HG02973 (cell line): ENCODE measurements at regions not wholly inside any gene's neighbourhood (a gene's known extent, or its start where the extent isn't known, plus 50 kb on each side); places are given as distances from the start of the nearest gene placed in this dataset.

Experiments used
- ATAC-seq: cut with Tn5 transposase; IDR thresholded peaks from one replicate; pipeline ENCODE4 v1.9.1; 2021; ENCODE audit warnings: moderate library complexity; ENCODE audit not compliant: unreplicated experiment

GRCh38 chr2:9106338-9107167 lies 100.1 kb upstream of the ASAP2 start:
- ATAC-seq = no peak

- ATAC-seq = no peak
Measured at GRCh38 chr2:9105601-9106337, 100.8 kb upstream of the ASAP2 start.

GRCh38 chr2:9103663-9104277 lies 100.3 kb upstream of the MBOAT2 start:
- ATAC-seq = no peak

GRCh38 chr2:9102861-9103662 lies 99.6 kb upstream of the MBOAT2 start:
- no peak for ATAC-seq

- ATAC-seq = no peak
Measured at GRCh38 chr2:9101763-9102425, 98.4 kb upstream of the MBOAT2 start.

GRCh38 chr2:9100080-9100876 lies 96.8 kb upstream of the MBOAT2 start:
- no peak for ATAC-seq

- ATAC-seq = peak; percentile 68
Measured at GRCh38 chr2:9099341-9099751, 95.9 kb upstream of the MBOAT2 start.

GRCh38 chr2:9097892-9098291 lies 94.4 kb upstream of the MBOAT2 start:
- ATAC-seq = no peak

- ATAC-seq = no peak
Measured at GRCh38 chr2:9097239-9097638, 93.8 kb upstream of the MBOAT2 start.

GRCh38 chr2:9096761-9097160 lies 93.3 kb upstream of the MBOAT2 start:
- no peak for ATAC-seq

- ATAC-seq = no peak
Measured at GRCh38 chr2:9095690-9096089, 92.2 kb upstream of the MBOAT2 start.

GRCh38 chr2:9095226-9095625 lies 91.7 kb upstream of the MBOAT2 start:
- no peak for ATAC-seq

- ATAC-seq = no peak
Measured at GRCh38 chr2:9094117-9094516, 90.6 kb upstream of the MBOAT2 start.

GRCh38 chr2:9093324-9093723 lies 89.8 kb upstream of the MBOAT2 start:
- no peak for ATAC-seq

- peak; percentile 86 for ATAC-seq
Measured at GRCh38 chr2:9092383-9093282, 89.1 kb upstream of the MBOAT2 start.

- no peak for ATAC-seq
Measured at GRCh38 chr2:9091811-9092210, 88.3 kb upstream of the MBOAT2 start.

GRCh38 chr2:9089831-9090230 lies 86.3 kb upstream of the MBOAT2 start:
- no peak for ATAC-seq

GRCh38 chr2:9087121-9087681 lies 83.7 kb upstream of the MBOAT2 start:
- ATAC-seq = no peak
